GM12892 (cell line): ENCODE measurements at regions not wholly inside any gene's neighbourhood (a gene's known extent, or its start where the extent isn't known, plus 50 kb on each side); places are given as distances from the start of the nearest gene placed in this dataset.

Experiments used
- POLR2A ChIP-seq: IDR thresholded peaks from 2 replicates; pipeline ENCODE4 v1.6.1; 2011; ENCODE audit warnings: low read depth, low read length, control low read depth
- POLR2AphosphoS5 ChIP-seq: IDR thresholded peaks from 2 replicates; pipeline ENCODE4 v1.6.1; 2011; ENCODE audit warnings: low read depth, low read length, control low read depth
- TAF1 ChIP-seq: IDR thresholded peaks from 2 replicates; pipeline ENCODE4 v1.6.1; 2011; ENCODE audit warnings: low read depth, mild to moderate bottlenecking, control low read depth, low read length, borderline replicate concordance

GRCh38 chr3:161443921-161444693 is 52.5 kb upstream of the OTOL1 start:
- TF ChIP-seq POLR2A (no peak), POLR2AphosphoS5 (no peak), TAF1 (no peak)
